M059J (cell line): ENCODE measurements at regions not wholly inside any gene's neighbourhood (a gene's known extent, or its start where the extent isn't known, plus 50 kb on each side); places are given as distances from the start of the nearest gene placed in this dataset.

Experiments used
- DNase-seq: peaks from one replicate; pipeline ENCODE4 v3.0.0-alpha.2; 2012; ENCODE audit warnings: low read depth

DNA sequence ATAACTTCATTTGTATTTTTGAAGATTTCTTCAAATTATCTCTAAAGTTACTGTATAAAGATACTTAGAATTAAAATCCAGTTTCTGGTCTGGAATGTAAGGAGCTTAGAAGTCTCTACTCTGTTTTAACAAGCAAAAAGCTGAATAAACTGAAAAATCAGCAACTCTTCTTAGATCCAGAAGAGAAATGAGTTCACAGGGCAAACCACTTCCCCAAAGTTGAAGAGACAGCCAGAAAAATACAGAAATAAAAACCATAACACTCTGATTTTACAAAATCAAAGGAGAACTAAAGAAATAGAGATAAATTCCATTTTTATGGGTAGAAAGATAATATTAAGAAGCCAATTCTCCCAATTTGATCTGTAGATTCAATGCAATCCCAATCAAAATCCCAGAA, 1166.8 kb downstream of the ADGRL3 start:
- DNase-seq = no peak

DNA sequence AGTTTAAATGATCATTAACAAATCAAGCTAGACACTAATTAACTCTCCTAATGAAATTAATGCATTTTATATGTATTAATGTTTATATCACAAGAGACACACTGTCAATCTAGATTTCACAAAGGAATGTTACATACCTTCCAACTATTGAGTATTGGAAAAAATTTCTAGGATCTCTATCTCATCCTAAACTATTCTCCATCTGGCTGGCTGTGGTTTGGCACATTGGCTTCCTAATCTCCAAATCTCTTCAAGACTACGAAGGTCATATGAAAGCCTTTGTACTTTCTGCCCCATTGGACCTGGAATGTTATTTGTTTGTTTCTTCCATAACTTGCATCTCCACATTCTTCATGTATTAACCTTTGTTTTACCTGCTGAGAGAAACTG, 1160.0 kb downstream of the ADGRL3 start:
- DNase-seq = no peak

- DNase-seq = no peak
These were observed 1159.5 kb downstream of the ADGRL3 start for GRCh38 chr4:62359441-62360155.

GRCh38 chr4:62344915-62345314, 1144.8 kb downstream of the ADGRL3 start:
- no peak for DNase-seq

DNA sequence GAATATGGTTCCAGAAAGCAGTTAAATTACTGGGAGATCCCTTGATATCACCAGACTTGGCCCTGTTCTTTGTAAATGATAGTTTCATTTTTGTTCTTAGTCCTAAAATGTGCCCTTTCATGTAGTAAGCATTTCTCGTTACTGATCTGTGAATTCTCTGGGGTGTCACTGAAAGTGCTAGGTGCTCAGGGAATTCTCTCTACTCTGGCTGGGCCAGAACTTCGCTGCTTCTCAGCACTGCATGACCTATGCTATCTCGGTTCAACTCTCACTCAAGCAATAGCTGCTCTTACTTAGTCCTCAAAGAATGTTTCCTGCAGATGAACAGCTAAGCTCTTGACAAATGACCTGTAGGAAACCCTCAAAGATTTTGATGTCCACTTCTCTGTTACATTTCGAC, 1144.3 kb downstream of the ADGRL3 start:
- no peak for DNase-seq

GRCh38 chr4:62342346-62342745, 1142.2 kb downstream of the ADGRL3 start:
- no peak for DNase-seq

DNA sequence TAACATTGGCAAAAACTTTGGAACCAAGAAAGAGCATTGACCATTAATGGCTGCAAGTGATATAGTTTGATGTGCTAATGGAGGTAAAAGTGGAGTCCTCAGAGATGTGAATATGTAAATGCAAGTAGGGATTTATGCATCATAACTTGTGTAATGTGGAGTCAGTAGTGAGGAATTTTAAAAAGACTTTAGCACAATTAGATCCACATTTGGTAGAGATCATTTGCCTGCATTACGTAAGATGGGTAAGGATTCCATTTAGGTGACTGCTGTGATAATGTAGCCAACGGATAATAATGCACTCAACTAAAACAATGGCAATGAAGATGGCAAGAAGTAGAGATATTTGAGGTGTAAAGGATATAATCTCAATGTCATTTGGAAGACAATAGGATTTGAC, 1128.4 kb downstream of the ADGRL3 start:
- DNase-seq = no peak

DNA sequence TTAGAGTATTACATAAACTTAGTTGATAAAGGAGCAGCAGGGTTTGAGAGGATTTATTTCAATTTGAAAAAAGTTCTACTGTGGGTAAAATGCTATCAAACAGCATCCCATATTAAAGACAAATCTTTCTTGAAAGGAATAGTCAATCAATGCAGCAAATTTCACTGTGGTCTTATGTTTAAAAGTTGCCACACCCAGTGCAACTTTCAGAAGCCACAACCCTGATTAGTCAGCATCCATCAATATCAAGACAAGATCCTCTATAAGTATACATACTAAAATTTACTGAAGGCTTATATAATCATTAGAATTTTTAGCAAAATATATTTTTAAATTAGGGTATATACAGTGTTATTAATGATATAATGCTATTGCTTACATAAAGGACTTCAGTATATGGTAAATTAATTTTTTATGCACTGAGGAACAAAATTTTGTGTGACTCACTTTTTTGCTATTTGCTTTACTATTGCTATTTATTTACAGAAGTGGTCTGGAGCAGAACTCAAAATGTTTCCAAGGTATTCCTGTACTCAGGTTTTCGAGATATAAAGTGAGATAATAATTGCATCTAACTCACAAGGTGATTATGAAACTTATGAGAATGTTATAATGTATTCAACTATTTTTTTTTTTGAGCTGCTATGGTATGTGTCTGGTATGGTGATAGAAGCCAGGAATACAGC, 1127.6 kb downstream of the ADGRL3 start:
- no peak for DNase-seq

GRCh38 chr4:62324215-62324614, 1124.1 kb downstream of the ADGRL3 start:
- DNase-seq = no peak

DNA sequence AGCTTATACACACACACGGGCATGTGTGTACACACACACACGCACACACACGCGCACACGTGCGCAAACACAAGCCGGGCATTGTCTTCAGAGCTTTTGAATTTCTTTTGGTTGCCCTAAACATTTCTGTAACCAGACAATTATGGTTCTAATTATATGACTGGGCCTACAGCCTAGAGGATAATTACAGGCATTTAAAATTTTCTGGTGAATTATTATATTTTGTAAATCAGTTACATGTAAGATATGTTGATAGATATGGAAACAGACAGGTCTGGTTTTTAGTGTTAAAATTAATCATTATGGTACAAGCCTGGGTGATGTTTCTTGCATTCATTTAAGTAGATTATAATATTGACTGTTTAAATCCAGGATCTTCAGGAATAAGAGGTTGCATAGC, 1120.5 kb downstream of the ADGRL3 start:
- no peak for DNase-seq

GRCh38 chr4:62302710-62303109, 1102.6 kb downstream of the ADGRL3 start:
- no peak for DNase-seq

- no peak for DNase-seq
These were observed 1101.4 kb downstream of the ADGRL3 start for GRCh38 chr4:62301500-62301899.

DNA sequence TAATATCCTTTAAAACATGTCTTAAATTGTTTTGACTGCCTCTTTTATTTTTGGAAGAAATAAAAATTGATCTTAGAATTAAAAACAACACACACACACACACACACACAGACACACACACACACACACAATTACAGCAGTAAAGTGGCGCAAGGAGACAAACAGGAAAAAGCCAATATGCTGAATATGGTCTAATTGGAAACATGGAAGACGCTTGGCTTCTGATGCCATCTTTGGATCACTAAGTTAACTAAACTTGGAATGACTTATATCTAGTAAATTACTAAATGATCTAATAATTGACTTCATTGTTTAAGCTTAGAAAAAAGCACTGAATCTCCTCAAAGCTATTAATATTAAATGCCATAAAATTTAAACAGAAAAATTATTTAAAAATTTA, 1093.4 kb downstream of the ADGRL3 start:
- DNase-seq = no peak

GRCh38 chr4:62292911-62293310, 1092.8 kb downstream of the ADGRL3 start:
- no peak for DNase-seq

DNA sequence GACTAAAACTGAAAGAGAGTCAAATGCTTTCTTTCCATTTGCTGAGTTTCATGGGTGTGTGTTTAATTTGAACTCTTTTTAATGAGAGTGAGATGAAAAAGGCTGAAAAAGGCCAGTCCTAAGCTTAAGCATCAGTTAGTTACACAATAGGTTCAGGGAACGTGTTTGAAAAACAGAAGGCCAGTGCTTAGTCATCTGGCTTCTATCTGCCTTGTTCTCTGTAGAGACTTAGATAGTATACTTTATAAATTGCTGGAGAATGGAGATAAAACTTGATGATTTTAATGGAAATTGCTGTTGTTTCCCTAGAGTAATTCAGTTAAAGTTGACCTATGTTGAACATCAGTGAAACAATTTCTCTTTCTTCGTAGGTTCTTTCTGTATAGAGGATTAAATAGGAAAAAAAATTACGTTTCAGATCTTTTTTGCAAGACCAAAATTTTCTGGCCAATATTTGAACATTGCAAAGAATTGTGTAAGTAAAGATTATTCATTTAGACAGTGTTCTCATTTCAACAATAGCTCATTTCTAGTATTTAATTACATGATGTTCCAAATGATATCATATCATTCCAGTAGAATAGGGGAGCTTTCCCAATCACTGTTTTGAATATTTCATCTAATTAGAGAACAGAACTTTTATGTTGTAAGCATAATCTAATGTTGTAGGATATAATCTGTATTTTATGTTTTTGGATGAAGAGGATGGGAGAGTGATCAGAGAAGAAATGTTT, 1088.8 kb downstream of the ADGRL3 start:
- DNase-seq = no peak

GRCh38 chr4:62285026-62285425, 1084.9 kb downstream of the ADGRL3 start:
- no peak for DNase-seq

GRCh38 chr4:62279689-62280088, 1079.6 kb downstream of the ADGRL3 start:
- DNase-seq = no peak

DNA sequence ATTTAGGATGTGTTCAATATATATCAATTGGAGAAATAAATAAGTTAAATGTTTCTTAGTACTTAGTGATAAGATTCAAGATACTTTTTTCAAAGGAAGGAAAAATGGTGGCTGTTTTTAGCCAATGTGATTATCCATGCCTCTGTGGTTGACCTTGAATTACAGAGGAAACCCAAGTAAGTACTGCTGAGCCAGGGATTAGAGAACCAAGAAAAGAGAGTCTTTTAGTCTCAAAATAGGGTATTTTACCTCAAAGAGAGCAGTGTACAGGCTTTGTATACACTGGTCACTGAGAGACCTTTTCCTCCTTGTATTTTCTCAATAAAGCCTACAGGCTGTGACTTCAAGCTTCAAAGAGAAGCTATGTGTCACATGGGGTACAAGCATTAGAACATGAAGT, 1075.3 kb downstream of the ADGRL3 start:
- DNase-seq = no peak

GRCh38 chr4:62274782-62275181, 1074.7 kb downstream of the ADGRL3 start:
- no peak for DNase-seq

DNA sequence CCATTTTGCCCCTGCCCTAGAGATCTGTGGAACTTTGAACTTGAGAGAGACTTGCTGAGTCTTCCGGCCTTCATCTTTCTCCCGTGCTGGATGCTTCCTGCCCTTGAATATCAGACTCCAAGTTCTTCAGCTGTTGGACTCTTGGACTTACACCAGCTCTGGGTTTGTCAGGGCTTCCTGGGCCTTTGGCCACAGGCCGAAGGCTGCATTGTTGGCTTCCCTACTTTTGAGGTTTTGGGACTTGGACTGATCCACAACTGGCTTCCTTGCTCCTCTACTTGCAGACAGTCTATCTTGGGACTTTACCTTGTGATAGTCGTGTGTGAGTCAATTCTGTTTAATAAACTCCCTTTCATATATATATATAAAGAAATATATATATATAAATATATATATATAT, 1071.0 kb downstream of the ADGRL3 start:
- no peak for DNase-seq

GRCh38 chr4:62269918-62270317, 1069.8 kb downstream of the ADGRL3 start:
- no peak for DNase-seq

GRCh38 chr4:62263454-62263853, 1063.3 kb downstream of the ADGRL3 start:
- DNase-seq = no peak

DNA sequence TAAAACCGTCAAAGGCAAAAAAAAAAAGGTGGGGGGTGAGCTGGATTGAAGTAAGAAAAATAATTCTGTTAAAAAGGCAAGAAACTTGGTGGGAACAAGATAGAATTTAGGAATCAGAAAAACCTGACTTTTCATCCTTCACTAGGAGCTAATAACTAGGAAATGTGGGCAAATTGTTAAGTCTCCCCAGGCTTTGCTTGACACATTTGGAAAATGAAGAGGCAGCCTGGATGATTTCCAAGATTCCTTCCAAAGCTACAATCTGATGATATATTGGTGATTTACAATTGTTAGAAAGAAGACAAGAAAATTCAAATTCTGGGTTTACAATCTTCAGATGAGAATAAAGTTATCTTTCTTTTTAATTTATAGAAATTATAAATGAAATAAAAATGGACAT, 1062.5 kb downstream of the ADGRL3 start:
- DNase-seq = no peak
